Testis (tissue), 2 donors: ENCODE measurements at regions not wholly inside any gene's neighbourhood (a gene's known extent, or its start where the extent isn't known, plus 50 kb on each side); places are given as distances from the start of the nearest gene placed in this dataset.

Experiments
- DNase-seq: peaks from one replicate; pipeline ENCODE4 v3.0.0-alpha.2; 2019
- H3K27ac ChIP-seq, 2 donors: fragments of 200-600 bp; sonication (generic); one replicate each; pipeline ENCODE4 v1.5.1; 2019
- H3K27me3 ChIP-seq: fragments of 200-600 bp; sonication (generic); one replicate; pipeline ENCODE4 v1.5.1; 2019
- H3K36me3 ChIP-seq: fragments of 200-600 bp; sonication (generic); one replicate; pipeline ENCODE4 v1.5.1; 2017; ENCODE audit warnings: low read depth; ENCODE audit errors: missing control alignments
- H3K4me1 ChIP-seq: fragments of 200-600 bp; sonication (generic); one replicate; pipeline ENCODE4 v1.5.1; 2019
- H3K4me3 ChIP-seq, 2 donors: fragments of 200-600 bp; sonication (generic); one replicate each; pipeline ENCODE4 v1.5.1; 2017 to 2019
- H3K9me3 ChIP-seq: fragments of 200-600 bp; sonication (generic); one replicate; pipeline ENCODE4 v1.5.1; 2017
- POLR2A ChIP-seq: fragments of 450-650 bp; IDR thresholded peaks from one replicate; pipeline ENCODE4 v1.6.1; 2017; ENCODE audit warnings: antibody characterized with exemption, mild to moderate bottlenecking, moderate library complexity
- WGBS, 2 donors: methylation state at CpG; one replicate each; pipeline ENCODE4 v1.1.5; 2018; 5-methylcytosine and 5-hydroxymethylcytosine counted together
- intact Hi-C: fragments of 100-400 bp; cut with DNase I; formaldehyde crosslinking; loops from one replicate; pipeline ENCODE4 v1.15.1; 2023; ENCODE audit warnings: low total_unique reads
- TF ChIP-seq, protein P1 (sequence below), 3 experiments: fragments of 450-650 bp in 2 of 3; fragments of 200-600 bp in 1 of 3; sonication (generic) in 1 of 3; IDR thresholded peaks; one replicate each; pipeline ENCODE4 v1.5.1; 2016 to 2019; ENCODE audit warnings: antibody characterized with exemption in 3 of 3, mild to moderate bottlenecking in 2 of 3, moderate library complexity in 1 of 3

- intact Hi-C loops, result no loop called here
- Histone ChIP-seq H3K4me3 (no peak overlapping the region), H3K9me3 (no peaks in the 10 kb centered on the region), H3K27me3 (no peaks in the 10 kb centered on the region), H3K4me1 (no peaks in the 10 kb centered on the region), H3K36me3 (no peaks in the 10 kb centered on the region), H3K27ac (no peak overlapping the region)
- no peak for DNase-seq
- TF ChIP-seq, protein P1, sequence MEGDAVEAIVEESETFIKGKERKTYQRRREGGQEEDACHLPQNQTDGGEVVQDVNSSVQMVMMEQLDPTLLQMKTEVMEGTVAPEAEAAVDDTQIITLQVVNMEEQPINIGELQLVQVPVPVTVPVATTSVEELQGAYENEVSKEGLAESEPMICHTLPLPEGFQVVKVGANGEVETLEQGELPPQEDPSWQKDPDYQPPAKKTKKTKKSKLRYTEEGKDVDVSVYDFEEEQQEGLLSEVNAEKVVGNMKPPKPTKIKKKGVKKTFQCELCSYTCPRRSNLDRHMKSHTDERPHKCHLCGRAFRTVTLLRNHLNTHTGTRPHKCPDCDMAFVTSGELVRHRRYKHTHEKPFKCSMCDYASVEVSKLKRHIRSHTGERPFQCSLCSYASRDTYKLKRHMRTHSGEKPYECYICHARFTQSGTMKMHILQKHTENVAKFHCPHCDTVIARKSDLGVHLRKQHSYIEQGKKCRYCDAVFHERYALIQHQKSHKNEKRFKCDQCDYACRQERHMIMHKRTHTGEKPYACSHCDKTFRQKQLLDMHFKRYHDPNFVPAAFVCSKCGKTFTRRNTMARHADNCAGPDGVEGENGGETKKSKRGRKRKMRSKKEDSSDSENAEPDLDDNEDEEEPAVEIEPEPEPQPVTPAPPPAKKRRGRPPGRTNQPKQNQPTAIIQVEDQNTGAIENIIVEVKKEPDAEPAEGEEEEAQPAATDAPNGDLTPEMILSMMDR (IDR thresholded peaks at IDR 0.05), result no peak
- TF ChIP-seq POLR2A, result no peak
- WGBS, 2 donors, result 95 to 97% methylated on average over 2 of the region's 2 CpGs
Observed at GRCh38 chr9:103990311-103990710, 103.8 kb upstream of the SMC2 start.

- Histone ChIP-seq H3K27ac (no peak overlapping the region), H3K4me3 (no peak overlapping the region), H3K4me1 (no peaks in the 10 kb centered on the region), H3K9me3 (no peaks in the 10 kb centered on the region), H3K36me3 (no peaks in the 10 kb centered on the region), H3K27me3 (no peaks in the 10 kb centered on the region)
- 67 to 73% methylated on average over 2 of the region's 2 CpGs for WGBS, 2 donors
- TF ChIP-seq, protein P1 (IDR thresholded peaks at IDR 0.05), result no peak
- no peak for TF ChIP-seq POLR2A
- no peak for DNase-seq
- intact Hi-C loops, result no loop called here
Observed at GRCh38 chr9:103991001-103991400, 103.1 kb upstream of the SMC2 start.

DNA sequence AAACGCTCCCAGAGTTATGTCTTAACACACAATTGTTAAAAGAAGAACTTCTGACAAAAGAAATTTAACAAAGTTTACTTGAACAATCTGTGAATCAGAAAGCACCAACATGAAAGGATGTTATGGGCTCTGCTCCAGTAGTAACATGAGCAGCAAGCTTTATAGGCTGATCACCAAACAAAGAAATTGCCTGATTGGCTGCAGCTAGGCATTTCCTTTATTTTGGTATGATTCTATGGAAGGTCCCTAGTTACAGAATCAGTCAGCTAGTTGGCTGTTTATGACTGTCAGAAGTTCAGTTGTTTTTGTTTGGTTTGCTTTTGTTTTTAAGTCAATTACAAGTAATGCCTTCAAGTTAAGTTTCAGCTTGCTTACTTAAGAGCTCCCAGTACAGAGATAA lies 102.4 kb upstream of the SMC2 start:
- intact Hi-C loops, result no loop called here
- Histone ChIP-seq H3K27ac (no peak overlapping the region), H3K36me3 (no peaks in the 10 kb centered on the region), H3K27me3 (no peaks in the 10 kb centered on the region), H3K4me1 (no peaks in the 10 kb centered on the region), H3K4me3 (no peak overlapping the region), H3K9me3 (no peaks in the 10 kb centered on the region)
- WGBS, 2 donors, result 60 to 78% methylated on average over 1 of the region's 1 CpG
- TF ChIP-seq, protein P1 (IDR thresholded peaks at IDR 0.05), result no peak
- no peak for TF ChIP-seq POLR2A
- DNase-seq, result no peak

DNA sequence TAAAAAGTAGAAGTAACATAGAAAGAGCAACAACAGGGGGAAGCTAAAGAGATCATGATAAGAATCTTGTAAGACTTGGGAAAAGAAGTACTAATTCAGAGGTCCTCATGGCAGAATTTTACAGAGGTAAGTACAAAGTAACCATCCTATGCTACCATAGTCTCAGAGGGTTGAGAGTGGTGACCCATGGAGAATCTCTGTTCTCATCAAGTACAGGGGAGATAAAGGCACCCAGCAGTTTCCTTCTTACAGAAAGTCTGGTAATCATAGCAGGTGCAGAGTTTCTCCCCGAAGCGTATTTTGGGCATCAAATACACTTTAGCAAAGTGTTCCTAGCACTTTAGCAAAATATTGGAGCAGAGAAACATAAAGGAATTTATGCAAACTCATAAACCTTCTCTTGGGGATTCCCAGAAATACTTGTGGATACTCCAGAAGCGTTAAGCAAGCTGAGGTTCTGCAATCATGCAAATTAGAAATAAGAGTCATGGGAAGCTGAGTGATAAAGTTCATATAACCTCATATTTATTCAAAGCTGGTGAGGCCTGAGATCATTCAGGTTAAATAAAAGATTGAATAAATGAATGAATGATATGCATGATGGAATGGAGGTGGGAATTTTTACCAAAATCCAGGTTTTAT lies 101.0 kb upstream of the SMC2 start:
- Histone ChIP-seq H3K9me3 (no peaks in the 10 kb centered on the region), H3K4me1 (no peaks in the 10 kb centered on the region), H3K27me3 (no peaks in the 10 kb centered on the region), H3K27ac (no peak overlapping the region), H3K36me3 (no peaks in the 10 kb centered on the region), H3K4me3 (no peak overlapping the region)
- no peak for TF ChIP-seq POLR2A
- TF ChIP-seq, protein P1 (IDR thresholded peaks at IDR 0.05), result no peak
- DNase-seq, result no peak
- intact Hi-C loops, result no loop called here
- WGBS, 2 donors, result 69 to 78% methylated on average over 3 of the region's 3 CpGs

DNA sequence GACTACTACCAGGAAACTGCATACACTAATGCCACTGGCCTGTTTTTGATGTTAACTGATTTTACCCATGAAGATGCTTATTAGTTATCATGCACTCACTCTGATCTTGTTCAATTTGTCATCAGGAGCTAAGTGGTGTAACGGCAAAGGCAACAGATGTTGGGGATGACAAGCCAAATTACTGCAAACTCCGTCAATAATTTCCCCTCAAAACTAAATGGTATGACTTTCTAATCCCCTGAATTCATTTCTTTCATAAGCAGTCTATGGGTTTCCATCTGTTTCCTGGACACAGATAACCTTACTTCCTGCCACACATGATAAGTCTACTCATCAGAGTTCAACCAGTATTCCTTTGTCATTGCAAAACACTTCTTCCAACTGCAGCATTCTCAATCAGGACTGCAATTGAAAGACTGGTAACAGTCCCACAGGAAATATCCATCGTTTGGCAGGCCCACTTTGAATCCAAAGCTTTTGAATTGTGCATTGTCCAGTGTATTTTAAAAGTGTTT lies 96.2 kb upstream of the SMC2 start:
- Histone ChIP-seq H3K27ac (no peak overlapping the region), H3K4me3 (no peak overlapping the region), H3K9me3 (no peaks in the 10 kb centered on the region), H3K27me3 (no peaks in the 10 kb centered on the region), H3K4me1 (no peaks in the 10 kb centered on the region), H3K36me3 (no peaks in the 10 kb centered on the region)
- intact Hi-C loops, result no loop called here
- TF ChIP-seq, protein P1 (IDR thresholded peaks at IDR 0.05), result no peak
- TF ChIP-seq POLR2A, result no peak
- DNase-seq, result no peak
- WGBS, 2 donors, result 68 to 72% methylated on average over 3 of the region's 3 CpGs
